ENCODE measurements at regions not wholly inside any gene's neighbourhood (a gene's known extent, or its start where the extent isn't known, plus 50 kb on each side); places are given as distances from the start of the nearest gene placed in this dataset.

DNA sequence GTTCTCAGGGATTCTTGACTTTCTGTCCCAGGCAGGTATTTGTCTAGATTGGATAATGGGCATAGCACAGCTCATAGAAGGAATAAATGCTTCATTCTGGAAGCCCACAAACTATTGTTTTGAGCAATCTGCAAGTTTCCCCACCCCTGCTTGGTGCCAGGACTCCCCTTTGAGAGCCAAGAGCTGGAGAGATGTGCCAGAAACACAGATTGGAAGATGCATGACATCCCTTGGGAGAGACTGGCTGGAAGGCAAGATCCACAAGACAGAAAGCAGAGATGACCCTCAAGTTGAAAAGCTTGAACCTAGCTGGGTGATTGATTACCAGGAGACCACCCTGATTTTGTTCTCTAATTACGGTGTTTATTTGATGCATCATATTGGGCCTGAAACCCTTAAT is 89.2 kb upstream of the E2F8 start:
- Histone ChIP-seq H3K4me1 (no peaks in the 10 kb centered on the region), H3K36me3 (no peaks in the 10 kb centered on the region), H3K9me3 (no peaks in the 10 kb centered on the region), H3K27me3 (peaks cover 0 to 11% of the 10 kb centered on the region in 2 donors), H3K27ac (no peak overlapping the region), H3K4me3 (no peak overlapping the region)
- no peak for DNase-seq
- intact Hi-C loops (cut with DNase I; ENCODE audit: low total_unique reads), result no loop called here
- TF ChIP-seq, protein P1, sequence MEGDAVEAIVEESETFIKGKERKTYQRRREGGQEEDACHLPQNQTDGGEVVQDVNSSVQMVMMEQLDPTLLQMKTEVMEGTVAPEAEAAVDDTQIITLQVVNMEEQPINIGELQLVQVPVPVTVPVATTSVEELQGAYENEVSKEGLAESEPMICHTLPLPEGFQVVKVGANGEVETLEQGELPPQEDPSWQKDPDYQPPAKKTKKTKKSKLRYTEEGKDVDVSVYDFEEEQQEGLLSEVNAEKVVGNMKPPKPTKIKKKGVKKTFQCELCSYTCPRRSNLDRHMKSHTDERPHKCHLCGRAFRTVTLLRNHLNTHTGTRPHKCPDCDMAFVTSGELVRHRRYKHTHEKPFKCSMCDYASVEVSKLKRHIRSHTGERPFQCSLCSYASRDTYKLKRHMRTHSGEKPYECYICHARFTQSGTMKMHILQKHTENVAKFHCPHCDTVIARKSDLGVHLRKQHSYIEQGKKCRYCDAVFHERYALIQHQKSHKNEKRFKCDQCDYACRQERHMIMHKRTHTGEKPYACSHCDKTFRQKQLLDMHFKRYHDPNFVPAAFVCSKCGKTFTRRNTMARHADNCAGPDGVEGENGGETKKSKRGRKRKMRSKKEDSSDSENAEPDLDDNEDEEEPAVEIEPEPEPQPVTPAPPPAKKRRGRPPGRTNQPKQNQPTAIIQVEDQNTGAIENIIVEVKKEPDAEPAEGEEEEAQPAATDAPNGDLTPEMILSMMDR (IDR thresholded peaks at IDR 0.05), result no peak

DNA sequence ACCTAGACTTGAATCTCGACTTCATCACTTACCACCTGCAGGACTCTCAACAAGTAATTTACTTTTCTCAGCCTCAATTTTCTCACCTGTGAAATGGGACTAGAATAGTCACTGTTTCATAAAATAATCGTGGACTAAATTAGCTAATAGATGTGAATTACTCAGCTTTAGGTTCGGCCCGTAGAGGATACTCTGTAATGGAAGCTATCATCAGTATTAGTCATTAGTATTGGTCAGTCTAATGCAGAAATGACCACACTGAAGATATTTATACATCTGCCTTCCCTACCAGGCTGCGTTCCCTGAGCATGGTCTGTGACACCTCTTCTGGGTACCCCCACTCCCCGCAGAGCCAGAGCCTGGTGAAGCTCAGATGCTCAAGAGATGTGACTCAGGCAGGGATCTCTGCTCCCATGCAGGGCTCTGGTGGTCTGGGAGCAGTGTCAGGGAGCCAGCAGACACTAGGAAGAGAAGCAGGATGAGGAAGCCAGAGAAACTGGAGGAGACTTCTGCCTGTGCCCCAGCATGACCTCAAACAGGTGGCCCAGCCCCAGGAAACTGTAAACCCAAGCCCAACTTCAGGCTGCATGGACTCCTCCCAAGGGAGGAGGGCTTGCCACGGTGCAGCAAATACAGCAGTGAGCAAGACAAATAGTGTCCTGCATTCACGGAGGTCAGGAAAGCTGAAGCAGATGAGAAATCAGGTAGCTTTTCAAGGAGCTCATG is 88.0 kb upstream of the E2F8 start:
- no peaks in the 10 kb centered on the region for H3K36me3 ChIP-seq
- H3K27me3 ChIP-seq, result peaks cover 0 to 12% of the 10 kb centered on the region in 2 donors
- intact Hi-C loops (cut with DNase I; ENCODE audit: low total_unique reads), result no loop called here
- no peaks in the 10 kb centered on the region for H3K9me3 ChIP-seq
- TF ChIP-seq, protein P1 (IDR thresholded peaks at IDR 0.05), result no peak
- no peak overlapping the region for H3K4me3 ChIP-seq
- H3K27ac ChIP-seq, result no peak overlapping the region
- no peaks in the 10 kb centered on the region for H3K4me1 ChIP-seq
- no peak for DNase-seq

DNA sequence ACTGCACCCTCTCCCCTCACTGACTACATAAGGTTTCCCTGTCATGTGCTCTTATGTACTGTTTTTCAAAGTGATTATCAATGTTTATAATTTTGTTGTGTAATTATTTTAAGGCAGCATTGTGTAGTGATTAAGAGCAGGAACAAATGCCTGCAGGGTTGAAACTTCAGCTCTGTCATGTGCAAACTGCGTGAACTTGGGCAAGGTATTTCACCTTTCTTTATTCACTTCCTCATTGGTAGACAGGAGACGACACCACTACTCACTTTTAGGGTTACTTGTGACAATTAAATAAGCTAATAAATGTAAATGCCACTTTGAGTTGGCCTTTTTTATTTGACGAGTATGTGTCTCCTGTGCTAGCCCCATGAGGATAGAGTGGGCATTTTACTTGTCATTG is 86.5 kb upstream of the E2F8 start:
- TF ChIP-seq, protein P1 (IDR thresholded peaks at IDR 0.05), result no peak
- Histone ChIP-seq H3K9me3 (no peaks in the 10 kb centered on the region), H3K4me3 (no peak overlapping the region), H3K36me3 (no peaks in the 10 kb centered on the region), H3K27ac (no peak overlapping the region), H3K4me1 (no peaks in the 10 kb centered on the region), H3K27me3 (peaks cover 0 to 16% of the 10 kb centered on the region in 2 donors)
- intact Hi-C loops (cut with DNase I; ENCODE audit: low total_unique reads), result no loop called here
- DNase-seq, result no peak

GRCh38 chr11:19326499-19326898 is 85.8 kb upstream of the E2F8 start:
- TF ChIP-seq, protein P1 (IDR thresholded peaks at IDR 0.05), result peak; percentile 24 to 26
- no peak for DNase-seq
- Histone ChIP-seq H3K36me3 (no peaks in the 10 kb centered on the region), H3K4me1 (peaks cover 0 to under 1% (median under 1%) of the 10 kb centered on the region in 4 donors), H3K4me3 (no peak overlapping the region), H3K27me3 (peaks cover 0 to 14% of the 10 kb centered on the region in 2 donors), H3K9me3 (no peaks in the 10 kb centered on the region), H3K27ac (no peak overlapping the region)
- intact Hi-C loops (cut with DNase I; ENCODE audit: low total_unique reads), result no loop called here

DNA sequence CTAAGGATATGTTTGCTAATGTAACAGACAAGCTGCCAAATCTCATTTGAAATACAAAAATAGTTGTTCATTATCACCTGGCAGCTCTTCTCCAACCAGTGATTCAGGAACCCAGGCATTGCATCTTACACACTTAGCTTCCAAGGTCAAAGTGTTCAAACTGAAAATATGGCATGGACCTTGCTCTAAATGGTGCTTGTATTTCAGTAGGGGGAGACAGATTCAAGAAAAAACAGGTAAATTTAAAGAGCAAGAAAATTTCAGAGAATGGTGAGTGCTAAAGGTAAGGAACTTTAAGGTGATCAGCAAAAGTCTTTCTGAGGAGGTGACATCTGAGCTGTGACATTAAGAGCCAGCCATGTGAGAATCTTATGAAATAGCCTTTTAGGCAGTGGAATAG is 82.8 kb upstream of the E2F8 start:
- TF ChIP-seq, protein P1 (IDR thresholded peaks at IDR 0.05), result no peak
- no peak for DNase-seq
- Histone ChIP-seq H3K9me3 (no peaks in the 10 kb centered on the region), H3K4me1 (peaks cover 0 to 10% (median 4%) of the 10 kb centered on the region in 4 donors), H3K36me3 (no peaks in the 10 kb centered on the region), H3K27me3 (peaks cover 0 to 8% of the 10 kb centered on the region in 2 donors), H3K4me3 (no peak overlapping the region), H3K27ac (no peak overlapping the region)
- intact Hi-C loops (cut with DNase I; ENCODE audit: low total_unique reads), result no loop called here

All from tibial artery (tissue), 4 donors.